ES-I3 (cell line): ENCODE measurements at regions not wholly inside any gene's neighbourhood (a gene's known extent, or its start where the extent isn't known, plus 50 kb on each side); places are given as distances from the start of the nearest gene placed in this dataset.

Source experiments
- H3K36me3 ChIP-seq: 2 replicates; pipeline ENCODE4 v1.6.1; 2013; ENCODE audit warnings: mild to moderate bottlenecking, low read length, control low read depth, moderate library complexity; ENCODE audit not compliant: insufficient read depth
- H3K4me1 ChIP-seq: 2 replicates; pipeline ENCODE4 v1.6.1; 2013; ENCODE audit warnings: mild to moderate bottlenecking, control low read depth, low read length; ENCODE audit not compliant: insufficient read depth
- H3K9ac ChIP-seq: 2 replicates; pipeline ENCODE4 v1.6.1; 2013; ENCODE audit warnings: low read depth, mild to moderate bottlenecking, low read length, moderate library complexity
- H3K9me3 ChIP-seq: 2 replicates; pipeline ENCODE4 v1.6.1; 2013; ENCODE audit warnings: mild to moderate bottlenecking, low read length, moderate library complexity; ENCODE audit not compliant: control insufficient read depth, insufficient read depth

GRCh38 chr3:8189051-8189450 is 312.6 kb upstream of the LMCD1 start:
- H3K9me3 ChIP-seq, result no peaks in the 10 kb centered on the region
- H3K4me1 ChIP-seq, result peaks cover 14% of the 10 kb centered on the region; the same call in 1 of the 2 replicates
- H3K9ac ChIP-seq, result no peak overlapping the region
- H3K36me3 ChIP-seq, result no peaks in the 10 kb centered on the region

- Histone ChIP-seq H3K4me1 (peaks cover 3% of the 10 kb centered on the region; the same call in 1 of the 2 replicates), H3K9me3 (no peaks in the 10 kb centered on the region), H3K36me3 (no peaks in the 10 kb centered on the region), H3K9ac (no peak overlapping the region)
Measured at GRCh38 chr3:8191406-8191805, 310.2 kb upstream of the LMCD1 start.

- no peaks in the 10 kb centered on the region for H3K4me1 ChIP-seq
- no peaks in the 10 kb centered on the region for H3K9me3 ChIP-seq
- no peak overlapping the region for H3K9ac ChIP-seq
- H3K36me3 ChIP-seq, result no peaks in the 10 kb centered on the region
Measured at GRCh38 chr3:8197384-8197783, 304.2 kb upstream of the LMCD1 start.

- Histone ChIP-seq H3K4me1 (no peaks in the 10 kb centered on the region), H3K36me3 (no peaks in the 10 kb centered on the region), H3K9me3 (no peaks in the 10 kb centered on the region), H3K9ac (no peak overlapping the region)
Measured at GRCh38 chr3:8198605-8199004, 303.0 kb upstream of the LMCD1 start.

- Histone ChIP-seq H3K9ac (no peak overlapping the region), H3K4me1 (peaks cover 2% of the 10 kb centered on the region; the same call in 1 of the 2 replicates), H3K9me3 (0 out of 2 replicates have a peak, but pooled peaks cover 6% of the 10 kb centered on the region), H3K36me3 (no peaks in the 10 kb centered on the region)
Measured at GRCh38 chr3:8200996-8201395, 300.6 kb upstream of the LMCD1 start.

- Histone ChIP-seq H3K36me3 (no peaks in the 10 kb centered on the region), H3K9ac (no peak overlapping the region), H3K4me1 (peaks cover 11% of the 10 kb centered on the region), H3K9me3 (0 out of 2 replicates have a peak, but pooled peaks cover 6% of the 10 kb centered on the region)
Measured at GRCh38 chr3:8201886-8202285, 299.7 kb upstream of the LMCD1 start.

GRCh38 chr3:8204331-8204730 is 297.3 kb upstream of the LMCD1 start:
- H3K36me3 ChIP-seq, result no peaks in the 10 kb centered on the region
- H3K9ac ChIP-seq, result no peak overlapping the region
- peaks cover 15% of the 10 kb centered on the region for H3K4me1 ChIP-seq
- H3K9me3 ChIP-seq, result 0 out of 2 replicates have a peak, but pooled peaks cover 6% of the 10 kb centered on the region

GRCh38 chr3:8204853-8205650 is 296.6 kb upstream of the LMCD1 start:
- Histone ChIP-seq H3K9ac (no peak overlapping the region), H3K9me3 (0 out of 2 replicates have a peak, but pooled peaks cover 6% of the 10 kb centered on the region), H3K4me1 (peaks cover 15% of the 10 kb centered on the region), H3K36me3 (no peaks in the 10 kb centered on the region)

GRCh38 chr3:8205881-8206280 is 295.7 kb upstream of the LMCD1 start:
- Histone ChIP-seq H3K9ac (no peak overlapping the region), H3K4me1 (peaks cover 15% of the 10 kb centered on the region), H3K36me3 (no peaks in the 10 kb centered on the region), H3K9me3 (0 out of 2 replicates have a peak, but pooled peaks cover 6% of the 10 kb centered on the region)

GRCh38 chr3:8206971-8207617 is 294.5 kb upstream of the LMCD1 start:
- Histone ChIP-seq H3K4me1 (peaks cover 15% of the 10 kb centered on the region), H3K9ac (no peak overlapping the region), H3K9me3 (peaks cover 8% of the 10 kb centered on the region), H3K36me3 (no peaks in the 10 kb centered on the region)

- Histone ChIP-seq H3K9ac (no peak overlapping the region), H3K36me3 (no peaks in the 10 kb centered on the region), H3K4me1 (peaks cover 14% of the 10 kb centered on the region), H3K9me3 (peaks cover 5% of the 10 kb centered on the region)
Measured at GRCh38 chr3:8210882-8211341, 290.7 kb upstream of the LMCD1 start.

GRCh38 chr3:8212794-8213193 is 288.8 kb upstream of the LMCD1 start:
- Histone ChIP-seq H3K36me3 (no peaks in the 10 kb centered on the region), H3K9me3 (peaks cover 5% of the 10 kb centered on the region), H3K4me1 (no peaks in the 10 kb centered on the region), H3K9ac (no peak overlapping the region)

- Histone ChIP-seq H3K4me1 (no peaks in the 10 kb centered on the region), H3K36me3 (no peaks in the 10 kb centered on the region), H3K9me3 (peaks cover 5% of the 10 kb centered on the region), H3K9ac (no peak overlapping the region)
Measured at GRCh38 chr3:8213286-8213685, 288.3 kb upstream of the LMCD1 start.

- Histone ChIP-seq H3K9ac (no peak overlapping the region), H3K36me3 (no peaks in the 10 kb centered on the region), H3K4me1 (no peaks in the 10 kb centered on the region), H3K9me3 (peaks cover 5% of the 10 kb centered on the region)
Measured at GRCh38 chr3:8215821-8216220, 285.8 kb upstream of the LMCD1 start.
